ENCODE measurements at regions not wholly inside any gene's neighbourhood (a gene's known extent, or its start where the extent isn't known, plus 50 kb on each side); places are given as distances from the start of the nearest gene placed in this dataset.

DNA sequence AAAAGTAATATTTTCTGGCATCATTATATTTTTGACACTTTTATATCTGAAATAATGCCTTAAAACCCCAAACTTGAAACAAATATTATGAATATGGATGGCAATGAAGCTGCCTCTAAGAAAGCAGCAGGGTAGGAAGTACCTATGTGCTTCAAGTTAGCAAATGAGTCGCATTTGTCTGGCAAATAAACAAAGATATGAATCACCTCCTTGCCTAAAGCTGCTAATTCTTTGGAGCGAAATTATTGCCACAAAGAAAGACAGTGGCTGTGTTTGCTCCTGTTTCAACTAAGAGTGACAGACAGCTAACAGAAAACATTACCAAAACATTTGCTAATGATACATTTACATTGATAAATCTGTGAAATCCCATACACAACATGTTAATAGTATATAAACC is 854.9 kb downstream of the RPS29 start:
- TF ChIP-seq CTCF (IDR thresholded peaks at IDR 0.05) (no peak), ZFX (IDR thresholded peaks at IDR 0.05; ENCODE audit: borderline replicate concordance) (no peak)

Measured in 22Rv1 (cell line).